MCF 10A (cell line): ENCODE measurements at regions not wholly inside any gene's neighbourhood (a gene's known extent, or its start where the extent isn't known, plus 50 kb on each side); places are given as distances from the start of the nearest gene placed in this dataset.

Experiments
- BruUV-seq: library from RNA; stranded (reverse); fragments of 400-500 nt; replicated peaks from 2 replicates; lab custom pipeline; 2021; lab: Mats Ljungman, UMichigan
- CTCF ChIA-PET: fragments of 300-600 bp; sonication (Branson Sonifier 250); formaldehyde crosslinking; extraction: SDS; loops from one replicate; lab custom pipeline; 2021; ENCODE audit warnings: antibody characterized with exemption, inconsistent platforms; lab: Yijun Ruan, JAX
- POLR2A ChIA-PET: fragments of 300-600, 350-650 bp; sonication (Branson Sonifier 250); formaldehyde crosslinking; extraction: SDS; loops from one replicate; lab custom pipeline; 2020; ENCODE audit warnings: antibody characterized with exemption, inconsistent platforms; lab: Yijun Ruan, JAX
- DNase-seq: peaks from one replicate; pipeline ENCODE4 v3.0.0-alpha.2; 2018; ENCODE audit not compliant: unreplicated experiment
- H3K27ac Mint-ChIP-seq: one replicate; pipeline ENCODE4 v1.8.0; 2022; ENCODE audit warnings: mild to moderate bottlenecking, low read depth, mixed read lengths; ENCODE audit not compliant: unreplicated experiment
- H3K27me3 Mint-ChIP-seq: one replicate; pipeline ENCODE4 v1.8.0; 2022; ENCODE audit warnings: mixed read lengths; ENCODE audit not compliant: insufficient read depth, unreplicated experiment
- H3K36me3 Mint-ChIP-seq: one replicate; pipeline ENCODE4 v1.8.0; 2022; ENCODE audit warnings: mild to moderate bottlenecking, moderate library complexity, mixed read lengths; ENCODE audit not compliant: insufficient read depth, unreplicated experiment
- H3K4me1 Mint-ChIP-seq: one replicate; pipeline ENCODE4 v1.8.0; 2022; ENCODE audit warnings: mixed read lengths; ENCODE audit not compliant: insufficient read depth, unreplicated experiment
- H3K4me3 Mint-ChIP-seq: one replicate; pipeline ENCODE4 v1.8.0; 2022; ENCODE audit warnings: mild to moderate bottlenecking, moderate library complexity, mixed read lengths; ENCODE audit not compliant: unreplicated experiment
- H3K9me3 Mint-ChIP-seq: one replicate; pipeline ENCODE4 v1.8.0; 2022; ENCODE audit warnings: mixed read lengths; ENCODE audit not compliant: unreplicated experiment
- CTCF ChIP-seq: fragments of 200-600 bp; IDR thresholded peaks from one replicate; pipeline ENCODE4 v1.8.0; 2022; ENCODE audit warnings: antibody characterized with exemption, mild to moderate bottlenecking; ENCODE audit not compliant: unreplicated experiment
- intact Hi-C: fragments of 100-400 bp; cut with micrococcal nuclease; formaldehyde crosslinking; loops from 2 replicates; pipeline ENCODE4 v1.14.1; 2022

GRCh38 chr20:10893321-10893720 lies 219.5 kb upstream of the JAG1 start:
- TF ChIP-seq CTCF: no peak
- Mint-ChIP-seq H3K27me3 (no peaks in the 10 kb centered on the region), H3K36me3 (no peaks in the 10 kb centered on the region), H3K4me3 (no peak overlapping the region), H3K9me3 (peaks cover 7% of the 10 kb centered on the region), H3K4me1 (no peaks in the 10 kb centered on the region), H3K27ac (no peak overlapping the region)
- DNase-seq: no peak
- POLR2A ChIA-PET: no interaction called here
- CTCF ChIA-PET: no interaction called here
- intact Hi-C loops: no loop called here
- no TSS peak for BruUV-seq

- H3K9me3 Mint-ChIP-seq: no peaks in the 10 kb centered on the region
- H3K4me3 Mint-ChIP-seq: no peak overlapping the region
- no peak overlapping the region for H3K27ac Mint-ChIP-seq
- H3K27me3 Mint-ChIP-seq: no peaks in the 10 kb centered on the region
- peaks cover 6% of the 10 kb centered on the region for H3K4me1 Mint-ChIP-seq
- no peaks in the 10 kb centered on the region for H3K36me3 Mint-ChIP-seq
- DNase-seq: no peak
- CTCF ChIA-PET: interaction anchor here (0.7 kb wide), 2 partner anchors 10 to 351 kb away, joined by 3 read pairs; no protein-coding TSS in a partner anchor
- intact Hi-C loops: no loop called here
- BruUV-seq: no TSS peak
- TF ChIP-seq CTCF: no peak
- POLR2A ChIA-PET: interaction anchor here (0.6 to 2.1 kb wide), 4 partner anchors 9 to 214 kb away, joined by 3 to 6 read pairs (median 4); no protein-coding TSS in a partner anchor
These were observed 223.5 kb upstream of the JAG1 start for GRCh38 chr20:10897336-10897735.

- no peaks in the 10 kb centered on the region for H3K36me3 Mint-ChIP-seq
- H3K27me3 Mint-ChIP-seq: no peaks in the 10 kb centered on the region
- DNase-seq: no peak
- ChIA-PET POLR2A (interaction anchor here (1.0 kb wide), 1 partner anchor 224 kb away, joined by 4 read pairs; no protein-coding TSS in a partner anchor), CTCF (no interaction called here)
- H3K9me3 Mint-ChIP-seq: no peaks in the 10 kb centered on the region
- no peak for TF ChIP-seq CTCF
- peaks cover 6% of the 10 kb centered on the region for H3K4me1 Mint-ChIP-seq
- BruUV-seq: no TSS peak
- no peak overlapping the region for H3K4me3 Mint-ChIP-seq
- intact Hi-C loops: no loop called here
- H3K27ac Mint-ChIP-seq: no peak overlapping the region
These were observed 224.8 kb upstream of the JAG1 start for GRCh38 chr20:10898552-10898951.

GRCh38 chr20:10902174-10902573 lies 228.4 kb upstream of the JAG1 start:
- intact Hi-C loops: no loop called here
- no peak for DNase-seq
- H3K27me3 Mint-ChIP-seq: no peaks in the 10 kb centered on the region
- no peak for TF ChIP-seq CTCF
- POLR2A ChIA-PET: interaction anchor here (0.8 to 1.7 kb wide), 4 partner anchors 25 to 227 kb away, joined by 3 to 6 read pairs (median 3); no protein-coding TSS in a partner anchor
- no peak overlapping the region for H3K4me3 Mint-ChIP-seq
- no peaks in the 10 kb centered on the region for H3K9me3 Mint-ChIP-seq
- H3K27ac Mint-ChIP-seq: no peak overlapping the region
- no peaks in the 10 kb centered on the region for H3K36me3 Mint-ChIP-seq
- BruUV-seq: no TSS peak
- CTCF ChIA-PET: interaction anchor here (0.6 to 1.5 kb wide), 3 partner anchors 18 to 231 kb away, joined by 3 to 4 read pairs (median 4); no protein-coding TSS in a partner anchor
- peaks cover 6% of the 10 kb centered on the region for H3K4me1 Mint-ChIP-seq
